ENCODE measurements at regions not wholly inside any gene's neighbourhood (a gene's known extent, or its start where the extent isn't known, plus 50 kb on each side); places are given as distances from the start of the nearest gene placed in this dataset.
"Not testable (repeated sequence)": the region's sequence is repeated elsewhere in the genome, so short reads cannot be mapped to it uniquely, and the experiment has no call there.

DNA sequence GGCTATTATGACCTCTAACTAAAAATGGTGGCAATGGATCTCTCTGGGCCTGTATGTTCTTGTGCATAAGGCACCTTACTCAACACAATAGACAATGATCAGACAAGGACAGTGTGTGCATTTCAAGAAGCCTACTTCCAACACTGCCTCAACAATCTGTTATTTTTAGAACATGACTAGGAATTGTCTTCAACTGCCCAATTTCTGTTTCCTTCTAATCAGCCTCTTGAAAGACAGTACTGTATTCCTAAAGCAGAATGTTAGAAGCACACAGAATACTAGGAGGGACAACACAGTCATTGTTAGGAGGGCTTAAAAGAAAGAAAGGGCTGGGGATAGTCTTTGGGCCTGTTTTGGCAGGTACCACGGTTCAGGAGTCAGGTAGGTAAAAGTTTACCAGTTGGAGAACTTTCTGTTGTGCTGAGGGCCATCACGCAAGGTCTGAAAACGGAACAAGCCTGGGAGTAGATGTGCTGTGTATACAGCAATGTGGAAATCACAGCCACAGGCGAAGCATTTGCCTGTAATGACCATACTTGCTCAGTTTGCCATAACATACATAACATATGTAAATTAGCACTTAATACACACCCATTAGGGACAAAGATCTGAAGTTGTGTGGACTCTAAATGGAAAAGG lies 100.8 kb upstream of the ATXN3L start:
- no peak for DNase-seq

DNA sequence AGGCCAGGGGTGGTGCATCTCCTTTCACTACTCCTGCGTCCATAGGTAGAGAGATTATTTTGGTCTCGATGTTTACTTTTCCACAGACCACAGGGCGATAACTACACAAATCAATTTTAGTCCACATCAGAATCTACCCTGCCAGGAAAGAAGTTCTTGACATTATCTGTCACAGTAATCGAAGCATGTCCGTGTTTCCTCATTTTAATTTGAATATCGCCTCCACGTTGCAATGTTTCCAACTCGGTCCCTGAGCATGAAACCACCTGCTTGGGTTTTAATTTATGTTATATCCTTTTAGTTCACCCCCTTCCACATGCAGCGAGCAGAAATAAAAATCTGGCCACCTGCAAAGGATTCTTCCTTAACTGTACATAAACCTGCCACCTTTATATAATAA lies 100.1 kb upstream of the ATXN3L start:
- DNase-seq = peak; percentile 26

DNA sequence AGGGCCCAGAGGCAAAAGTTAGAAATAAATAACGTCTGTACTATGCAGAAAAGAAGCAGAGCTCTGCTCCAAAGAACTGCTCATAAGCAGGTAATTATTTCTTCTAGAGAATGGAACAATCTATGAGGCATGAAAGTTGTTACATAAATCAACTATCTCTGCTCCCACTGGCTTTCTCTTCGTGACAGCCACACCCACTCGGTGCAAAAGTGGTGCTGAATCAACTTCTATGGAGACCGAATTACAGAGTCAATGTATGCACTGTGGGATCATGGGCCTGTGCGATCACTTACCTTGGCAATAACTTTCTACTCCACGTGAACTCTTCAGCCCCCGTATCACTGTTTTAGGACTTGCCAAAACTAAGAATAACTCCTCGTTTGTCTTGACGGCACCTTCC lies 99.4 kb upstream of the ATXN3L start:
- no peak for DNase-seq

GRCh38 chrX:13418126-13419097 lies 98.6 kb upstream of the ATXN3L start:
- DNase-seq = no peak

DNA sequence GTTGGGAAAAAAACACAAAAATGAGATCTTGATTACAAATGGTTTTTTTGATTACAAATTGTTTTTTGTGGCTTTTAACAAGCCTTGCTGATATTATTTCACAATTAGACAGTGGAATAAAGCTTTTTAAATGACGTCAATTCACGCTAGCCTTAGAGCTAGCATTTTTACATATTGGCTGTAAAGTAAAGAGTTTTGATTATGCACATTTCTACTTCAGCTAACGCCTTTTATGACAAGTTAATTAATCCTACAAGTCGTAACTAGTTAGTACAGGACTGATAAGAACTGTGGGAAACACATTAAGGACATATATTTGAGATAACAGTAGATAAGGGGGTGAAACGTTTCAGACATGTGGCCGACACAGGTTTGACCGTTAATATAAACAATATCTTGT lies 95.7 kb upstream of the ATXN3L start:
- DNase-seq = no peak

DNA sequence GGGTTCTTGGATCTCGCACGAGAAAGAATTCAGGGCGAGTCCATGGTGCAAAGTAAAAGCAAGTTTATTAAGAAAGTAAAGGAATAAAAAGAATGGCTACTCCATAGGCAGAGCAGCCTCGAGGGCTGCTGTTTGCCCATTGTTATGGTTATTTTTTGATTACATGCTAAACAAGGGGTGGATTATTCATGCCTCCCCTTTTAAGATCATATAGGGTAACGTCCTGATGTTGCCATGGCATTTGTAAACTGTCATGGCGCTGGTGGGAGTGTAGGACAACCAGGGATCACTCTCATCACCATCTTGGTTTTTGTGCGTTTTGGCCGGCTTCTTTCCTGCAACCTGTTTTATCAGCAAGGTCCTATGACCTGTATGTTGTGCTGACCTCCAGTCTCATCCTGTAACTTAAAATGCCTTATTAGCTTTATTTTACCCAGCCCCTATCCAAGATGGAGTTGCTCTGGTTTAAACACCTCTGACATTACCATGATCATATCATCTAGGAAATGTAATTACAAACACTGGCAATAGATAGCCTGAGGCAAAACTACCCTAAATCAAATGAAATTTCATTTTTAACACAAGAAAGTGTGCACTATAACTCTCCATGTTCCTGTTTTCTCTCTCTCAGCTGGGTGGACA lies 94.3 kb upstream of the ATXN3L start:
- DNase-seq = no peak

GRCh38 chrX:13412208-13412600 lies 92.4 kb upstream of the ATXN3L start:
- no peak for DNase-seq

DNA sequence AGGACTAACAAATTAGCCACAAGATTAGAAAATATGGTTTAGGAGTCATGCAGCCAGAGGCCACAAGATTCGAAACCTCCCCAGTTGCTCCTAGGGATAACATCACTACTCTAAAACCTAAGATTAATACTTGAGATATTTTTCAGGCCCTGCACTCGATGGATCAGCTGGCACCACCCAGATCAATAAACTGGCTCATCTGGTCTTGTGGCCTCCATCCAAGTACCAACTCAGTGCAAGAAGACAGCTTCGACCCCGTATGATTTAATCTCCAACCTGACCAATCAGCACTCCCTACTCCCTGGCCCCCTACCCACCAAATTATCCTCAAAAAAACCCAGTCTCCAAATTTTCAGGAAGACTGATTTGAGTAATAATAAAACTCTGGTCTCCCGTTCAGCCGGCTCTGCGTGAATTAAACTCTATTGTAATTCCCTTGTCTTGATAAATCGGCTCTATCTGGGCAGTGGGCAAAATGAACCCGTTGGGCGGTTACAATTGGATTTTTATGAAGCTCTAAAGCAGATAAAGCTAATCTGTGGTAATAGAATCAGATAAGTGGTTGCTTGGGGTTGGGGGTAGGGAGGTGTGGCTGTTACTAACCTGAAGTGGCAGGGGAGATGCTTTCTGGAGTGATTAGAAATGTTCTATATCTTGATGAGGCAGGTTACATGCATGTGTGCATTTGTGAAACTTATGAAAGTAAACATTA lies 91.8 kb upstream of the ATXN3L start:
- no peak for DNase-seq

GRCh38 chrX:13408599-13408998 lies 88.7 kb upstream of the ATXN3L start:
- not testable (repeated sequence) for DNase-seq

- not testable (repeated sequence) for DNase-seq
Observed at GRCh38 chrX:13404777-13405176, 84.9 kb upstream of the ATXN3L start.

GRCh38 chrX:13404364-13404763 lies 84.5 kb upstream of the ATXN3L start:
- DNase-seq = no peak

DNA sequence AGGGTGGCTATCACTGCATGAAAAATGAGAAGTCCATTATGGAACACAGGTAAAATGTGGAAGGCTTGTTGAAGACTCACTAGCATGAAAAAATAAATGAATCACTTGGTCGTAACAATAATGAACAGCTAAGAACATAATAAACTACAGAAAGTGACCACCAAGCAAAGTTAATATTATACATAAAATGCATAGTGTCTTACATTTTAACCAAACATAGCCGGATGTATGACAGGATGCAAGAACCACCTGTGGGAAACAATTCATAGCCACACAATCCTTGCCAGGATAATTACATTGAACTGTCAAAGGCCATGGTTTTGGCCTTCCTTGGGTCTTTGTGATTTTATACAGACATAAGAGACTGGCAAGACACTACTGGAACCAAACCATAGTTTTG lies 81.9 kb upstream of the ATXN3L start:
- DNase-seq = no peak

DNA sequence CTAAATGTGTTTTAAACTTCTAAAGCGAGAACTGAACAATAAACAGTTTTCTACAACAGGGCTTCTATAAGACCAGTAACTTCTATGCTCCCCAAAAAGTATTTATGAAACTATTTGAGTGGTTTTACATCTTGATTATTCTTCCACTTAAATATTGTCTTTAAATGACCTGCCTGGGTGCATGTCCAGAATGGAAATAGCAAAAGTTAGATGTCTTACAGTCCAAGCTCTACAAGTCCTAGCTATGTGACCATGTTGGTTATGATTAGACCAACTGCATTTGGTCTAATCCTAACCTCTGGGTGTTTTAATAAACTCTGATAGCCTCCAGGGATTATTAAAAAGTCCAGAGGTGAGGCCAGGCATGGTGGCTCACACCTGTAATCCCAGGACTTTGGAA lies 79.0 kb upstream of the ATXN3L start:
- DNase-seq = no peak

- DNase-seq = no peak
Observed at GRCh38 chrX:13397878-13398818, 78.3 kb upstream of the ATXN3L start.

DNA sequence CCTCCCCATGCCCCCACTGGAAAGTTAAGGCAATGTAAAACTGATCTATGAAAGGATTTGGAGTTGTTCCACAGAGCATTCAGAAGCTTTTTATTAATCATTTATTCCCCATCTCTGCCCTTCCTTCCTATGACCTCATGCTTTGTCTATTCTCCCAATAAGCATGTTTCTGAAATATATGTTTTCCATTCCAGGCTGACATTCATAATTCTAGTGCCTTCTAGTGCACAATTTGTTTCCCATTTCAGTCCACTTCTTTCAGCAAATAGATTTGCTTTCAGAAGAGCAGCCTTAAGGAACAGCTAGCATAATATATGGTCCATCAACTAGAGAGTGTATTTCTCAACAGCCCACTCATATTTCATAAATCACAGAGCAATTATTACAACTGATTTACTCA lies 77.1 kb upstream of the ATXN3L start:
- DNase-seq = no peak

GRCh38 chrX:13389501-13389900 lies 69.6 kb upstream of the ATXN3L start:
- DNase-seq = no peak

GRCh38 chrX:13387666-13388494 lies 68.0 kb upstream of the ATXN3L start:
- no peak for DNase-seq

DNA sequence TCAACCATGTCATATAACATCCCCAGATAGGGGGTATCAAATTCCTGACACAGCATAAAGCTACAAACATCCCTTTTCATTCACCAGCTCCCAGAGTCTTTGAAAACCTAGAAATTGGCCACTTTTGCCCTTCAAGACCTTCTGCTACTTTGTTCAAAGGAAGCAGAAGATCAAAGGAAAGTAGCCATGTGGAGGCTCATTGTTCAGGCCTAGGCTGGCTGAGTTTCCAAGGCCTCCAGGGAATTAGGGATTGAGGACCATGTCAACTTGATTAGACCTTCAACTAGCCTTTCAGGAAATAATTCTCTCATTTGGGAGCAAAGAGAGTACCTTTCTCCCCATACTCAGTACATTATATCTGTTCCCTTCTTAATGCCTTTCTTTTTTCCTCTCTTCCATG lies 66.8 kb upstream of the ATXN3L start:
- no peak for DNase-seq

DNA sequence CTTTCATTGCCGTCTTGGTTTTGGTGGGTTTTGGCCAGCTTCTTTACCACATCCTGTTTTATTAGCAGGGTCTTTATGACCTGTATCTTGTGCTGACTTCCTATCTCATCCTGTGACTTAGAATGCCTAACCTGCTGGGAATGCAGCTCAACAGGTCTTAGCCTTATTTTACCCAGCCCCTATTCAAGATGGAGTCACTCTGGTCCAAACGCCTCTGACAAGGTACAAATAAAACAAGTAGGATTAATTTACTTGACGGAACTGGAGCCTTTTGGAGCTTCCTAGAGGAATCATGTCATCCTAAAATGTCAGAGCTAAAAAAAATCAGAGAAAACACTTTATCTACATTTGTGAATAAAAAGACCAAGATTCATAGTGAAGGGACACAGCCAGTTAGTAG lies 66.2 kb upstream of the ATXN3L start:
- DNase-seq = no peak

- no peak for DNase-seq
Observed at GRCh38 chrX:13383907-13384306, 64.1 kb upstream of the ATXN3L start.

GRCh38 chrX:13381514-13381913 lies 61.7 kb upstream of the ATXN3L start:
- no peak for DNase-seq
